Right lobe of liver (tissue), 4 donors: ENCODE measurements at regions not wholly inside any gene's neighbourhood (a gene's known extent, or its start where the extent isn't known, plus 50 kb on each side); places are given as distances from the start of the nearest gene placed in this dataset.

Experiments
- POLR2A ChIP-seq: fragments of 450-650 bp; IDR thresholded peaks from one replicate; pipeline ENCODE4 v1.6.1; 2017; ENCODE audit warnings: antibody characterized with exemption, mild to moderate bottlenecking
- TF ChIP-seq, protein P1 (sequence below), 4 donors: fragments of 200-600 bp in 3 of 4; fragments of 450-650 bp in 1 of 4; IDR thresholded peaks; one replicate each; pipeline versions ENCODE4 v1.5.1 to v1.8.0; 2016 to 2022; ENCODE audit warnings: antibody characterized with exemption in 4 of 4, mild to moderate bottlenecking in 2 of 4
- donor health status: DM: no; HTN: no; CAD: no.
- donor health status: DM: no; HTN: no; CAD: no.
- donor health status: DM: no; HTN: yes; CAD: no.

DNA sequence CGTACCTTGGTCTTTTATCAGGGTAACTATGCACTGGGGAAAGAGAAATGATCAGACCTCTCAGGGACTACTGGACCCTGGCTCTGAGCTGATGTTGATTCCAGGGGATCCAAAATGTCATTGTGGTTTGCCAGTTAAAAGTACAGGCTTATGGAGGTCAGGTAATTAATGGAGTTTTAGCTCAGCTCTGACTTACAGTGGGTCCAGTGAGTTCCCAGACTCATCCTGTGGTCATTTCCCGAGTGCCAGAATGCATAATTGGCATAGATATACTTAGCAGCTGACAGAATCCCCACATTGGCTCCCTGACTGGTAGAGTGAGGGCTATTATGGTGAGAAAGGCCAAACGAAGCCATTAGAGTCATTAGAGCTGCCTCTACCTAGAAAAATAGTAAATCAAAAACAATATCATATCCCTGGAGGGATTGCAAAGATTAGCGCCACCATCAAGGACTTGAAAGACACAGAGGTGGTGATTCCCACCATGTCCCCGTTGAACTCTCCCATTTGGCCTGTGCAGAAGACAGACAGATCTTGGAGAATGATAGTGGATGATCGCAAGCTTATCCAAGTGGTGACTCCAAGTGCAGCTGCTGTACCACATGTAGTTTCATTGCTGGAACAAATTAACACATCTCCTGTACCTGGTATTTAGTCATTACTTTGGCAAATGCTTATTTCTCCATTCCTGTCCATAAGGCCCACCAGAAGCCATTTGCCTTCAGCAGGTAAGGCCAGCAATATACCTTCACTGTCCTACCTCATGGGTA is 152.4 kb downstream of the THBS2 start:
- TF ChIP-seq, protein P1, sequence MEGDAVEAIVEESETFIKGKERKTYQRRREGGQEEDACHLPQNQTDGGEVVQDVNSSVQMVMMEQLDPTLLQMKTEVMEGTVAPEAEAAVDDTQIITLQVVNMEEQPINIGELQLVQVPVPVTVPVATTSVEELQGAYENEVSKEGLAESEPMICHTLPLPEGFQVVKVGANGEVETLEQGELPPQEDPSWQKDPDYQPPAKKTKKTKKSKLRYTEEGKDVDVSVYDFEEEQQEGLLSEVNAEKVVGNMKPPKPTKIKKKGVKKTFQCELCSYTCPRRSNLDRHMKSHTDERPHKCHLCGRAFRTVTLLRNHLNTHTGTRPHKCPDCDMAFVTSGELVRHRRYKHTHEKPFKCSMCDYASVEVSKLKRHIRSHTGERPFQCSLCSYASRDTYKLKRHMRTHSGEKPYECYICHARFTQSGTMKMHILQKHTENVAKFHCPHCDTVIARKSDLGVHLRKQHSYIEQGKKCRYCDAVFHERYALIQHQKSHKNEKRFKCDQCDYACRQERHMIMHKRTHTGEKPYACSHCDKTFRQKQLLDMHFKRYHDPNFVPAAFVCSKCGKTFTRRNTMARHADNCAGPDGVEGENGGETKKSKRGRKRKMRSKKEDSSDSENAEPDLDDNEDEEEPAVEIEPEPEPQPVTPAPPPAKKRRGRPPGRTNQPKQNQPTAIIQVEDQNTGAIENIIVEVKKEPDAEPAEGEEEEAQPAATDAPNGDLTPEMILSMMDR (IDR thresholded peaks at IDR 0.05): no peak
- no peak for TF ChIP-seq POLR2A
